ENCODE measurements at regions not wholly inside any gene's neighbourhood (a gene's known extent, or its start where the extent isn't known, plus 50 kb on each side); places are given as distances from the start of the nearest gene placed in this dataset.

- no peaks in the 10 kb centered on the region for H4K20me1 ChIP-seq (ENCODE audit: insufficient read depth, low read length)
- H3K4me1 ChIP-seq (ENCODE audit: insufficient read depth, low read length), result no peaks in the 10 kb centered on the region
- no peak overlapping the region for H2AFZ ChIP-seq (ENCODE audit: low read depth, low read length)
- H3K4me2 ChIP-seq (ENCODE audit: insufficient read depth, low read length), result no peak overlapping the region
- no peak overlapping the region for H3K4me3 ChIP-seq (ENCODE audit: low read depth in 1 of 2, low read length in 2 of 2)
- H3K36me3 ChIP-seq (ENCODE audit: insufficient read depth, low read length), result no peaks in the 10 kb centered on the region
- H3K9me3 ChIP-seq (ENCODE audit: insufficient read depth, low read length, severe bottlenecking), result no peaks in the 10 kb centered on the region
- peaks cover 6% of the 10 kb centered on the region for H3K27me3 ChIP-seq (ENCODE audit: insufficient read depth, low read length, poor library complexity)
- H3K9ac ChIP-seq (ENCODE audit: low read depth, low read length), result no peak overlapping the region
- TF ChIP-seq EZH2 (IDR thresholded peaks at IDR 0.05; ENCODE audit: borderline replicate concordance, low read depth, low read length, severe bottlenecking) (no peak), CTCF (IDR thresholded peaks at IDR 0.05; ENCODE audit: borderline replicate concordance, extremely low read depth, low read length, poor library complexity, severe bottlenecking) (no peak)
- DNase-seq (no peak), ATAC-seq (ENCODE audit: insufficient read depth, low read depth) (peak; percentile 33; the same call in 1 of the 3 replicates)
- H3K79me2 ChIP-seq (ENCODE audit: insufficient read depth, low read length), result no peaks in the 10 kb centered on the region
- no peak overlapping the region for H3K27ac ChIP-seq (ENCODE audit: low read length)
These were observed 171.7 kb downstream of the MACROH2A1 start for GRCh38 chr5:135227064-135228022.

DNA sequence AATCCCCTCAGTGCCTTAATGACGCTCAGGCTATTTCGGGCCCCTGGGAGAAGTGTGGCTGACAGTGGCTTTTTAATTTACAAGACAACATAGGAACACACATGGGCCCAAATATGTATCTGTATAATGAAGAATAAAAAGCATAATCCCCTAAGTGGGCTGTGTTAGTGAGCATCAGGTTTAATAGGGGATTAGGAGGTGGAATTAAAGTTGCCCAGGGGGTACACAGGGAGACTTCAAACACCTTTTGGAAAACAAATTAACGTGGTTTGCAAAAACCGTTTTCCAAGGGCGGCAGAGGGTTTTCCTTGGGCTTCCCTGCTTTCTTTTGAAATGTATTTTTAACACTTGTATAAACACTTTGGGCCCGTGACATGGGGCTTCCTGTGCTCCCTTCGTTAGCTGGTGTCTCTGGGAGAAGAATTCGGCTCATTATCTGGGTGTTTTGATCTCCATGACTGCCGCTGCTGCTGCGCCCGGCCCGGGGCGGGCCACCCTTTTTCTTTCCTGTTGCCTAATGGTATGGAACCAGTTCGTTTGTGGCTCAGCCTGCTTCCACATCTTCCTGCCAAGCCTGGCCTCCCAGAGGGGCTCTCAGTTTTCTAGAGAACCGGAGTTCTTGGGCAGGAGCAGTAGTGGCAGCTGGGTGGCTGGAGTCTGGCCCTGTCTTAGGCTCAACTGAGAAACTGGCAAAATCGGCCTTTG, 173.0 kb downstream of the MACROH2A1 start:
- H3K4me2 ChIP-seq (ENCODE audit: insufficient read depth, low read length), result no peak overlapping the region
- TF ChIP-seq CTCF (IDR thresholded peaks at IDR 0.05; ENCODE audit: borderline replicate concordance, extremely low read depth, low read length, poor library complexity, severe bottlenecking) (no peak), EZH2 (IDR thresholded peaks at IDR 0.05; ENCODE audit: borderline replicate concordance, low read depth, low read length, severe bottlenecking) (no peak)
- H3K4me3 ChIP-seq (ENCODE audit: low read depth in 1 of 2, low read length in 2 of 2), result no peak overlapping the region
- H4K20me1 ChIP-seq (ENCODE audit: insufficient read depth, low read length), result no peaks in the 10 kb centered on the region
- no peaks in the 10 kb centered on the region for H3K36me3 ChIP-seq (ENCODE audit: insufficient read depth, low read length)
- DNase-seq (no peak), ATAC-seq (ENCODE audit: insufficient read depth, low read depth) (no peak)
- no peak overlapping the region for H3K9ac ChIP-seq (ENCODE audit: low read depth, low read length)
- no peak overlapping the region for H3K27ac ChIP-seq (ENCODE audit: low read length)
- H3K9me3 ChIP-seq (ENCODE audit: insufficient read depth, low read length, severe bottlenecking), result no peaks in the 10 kb centered on the region
- peaks cover 6% of the 10 kb centered on the region for H3K27me3 ChIP-seq (ENCODE audit: insufficient read depth, low read length, poor library complexity)
- no peaks in the 10 kb centered on the region for H3K79me2 ChIP-seq (ENCODE audit: insufficient read depth, low read length)
- no peaks in the 10 kb centered on the region for H3K4me1 ChIP-seq (ENCODE audit: insufficient read depth, low read length)
- no peak overlapping the region for H2AFZ ChIP-seq (ENCODE audit: low read depth, low read length)

GRCh38 chr5:135223891-135224625, 175.0 kb downstream of the MACROH2A1 start:
- Histone ChIP-seq H4K20me1 (ENCODE audit: insufficient read depth, low read length) (no peaks in the 10 kb centered on the region), H3K4me3 (ENCODE audit: low read depth in 1 of 2, low read length in 2 of 2) (no peak overlapping the region), H3K4me1 (ENCODE audit: insufficient read depth, low read length) (no peaks in the 10 kb centered on the region), H3K4me2 (ENCODE audit: insufficient read depth, low read length) (no peak overlapping the region), H3K9me3 (ENCODE audit: insufficient read depth, low read length, severe bottlenecking) (no peaks in the 10 kb centered on the region), H3K79me2 (ENCODE audit: insufficient read depth, low read length) (no peaks in the 10 kb centered on the region), H3K9ac (ENCODE audit: low read depth, low read length) (no peak overlapping the region), H3K27me3 (ENCODE audit: insufficient read depth, low read length, poor library complexity) (peaks cover 6% of the 10 kb centered on the region), H3K36me3 (ENCODE audit: insufficient read depth, low read length) (no peaks in the 10 kb centered on the region), H2AFZ (ENCODE audit: low read depth, low read length) (no peak overlapping the region), H3K27ac (ENCODE audit: low read length) (no peak overlapping the region)
- ATAC-seq (ENCODE audit: insufficient read depth, low read depth) (no peak), DNase-seq (no peak)
- TF ChIP-seq CTCF (IDR thresholded peaks at IDR 0.05; ENCODE audit: borderline replicate concordance, extremely low read depth, low read length, poor library complexity, severe bottlenecking) (no peak), EZH2 (IDR thresholded peaks at IDR 0.05; ENCODE audit: borderline replicate concordance, low read depth, low read length, severe bottlenecking) (no peak)
